IMR-90 (cell line): ENCODE measurements at regions not wholly inside any gene's neighbourhood (a gene's known extent, or its start where the extent isn't known, plus 50 kb on each side); places are given as distances from the start of the nearest gene placed in this dataset.

Source experiments
- ATAC-seq: fragments of 200-7000 bp; cut with Tn5 transposase; 2 replicates; pipeline ENCODE4 v1.9.1; 2020; ENCODE audit warnings: low read depth, mild to moderate bottlenecking, moderate library complexity
- BruUV-seq: library from RNA; stranded (reverse); fragments of 400-500 nt; replicated peaks from 2 replicates; lab custom pipeline; 2021; lab: Mats Ljungman, UMichigan
- CTCF ChIA-PET: fragments of 300-600 bp; formaldehyde crosslinking; extraction: SDS; loops from one replicate; lab custom pipeline; 2021; ENCODE audit warnings: antibody characterized with exemption; lab: Yijun Ruan, JAX
- POLR2A ChIA-PET: fragments of 300-600 bp; sonication (Branson Sonifier 250); formaldehyde crosslinking; loops from one replicate; lab custom pipeline; 2022; ENCODE audit warnings: antibody characterized with exemption; ENCODE audit not compliant: unreplicated experiment; lab: Charles Lee
- DNase-seq: peaks from one replicate; pipeline ENCODE4 v3.0.0; 2013
- H2AFZ ChIP-seq: replicated peaks from 2 replicates; pipeline ENCODE3; 2013; ENCODE audit warnings: low read length, mild to moderate bottlenecking; ENCODE audit not compliant: poor library complexity
- H2AK5ac ChIP-seq: 2 replicates; pipeline ENCODE4 v1.6.1; 2013; ENCODE audit warnings: low read depth, low read length, inconsistent platforms
- H2AK9ac ChIP-seq: replicated peaks from 2 replicates; pipeline ENCODE3; 2013; ENCODE audit warnings: mild to moderate bottlenecking, low read depth, low read length, moderate library complexity; ENCODE audit not compliant: poor library complexity
- H2BK120ac ChIP-seq: 2 replicates; pipeline ENCODE4 v1.6.1; 2013; ENCODE audit warnings: low read depth, low read length, inconsistent platforms
- H2BK15ac ChIP-seq: 3 replicates; pipeline ENCODE4 v1.6.1; 2013; ENCODE audit warnings: low read depth, low read length, inconsistent platforms
- H2BK20ac ChIP-seq: 2 replicates; pipeline ENCODE4 v1.6.1; 2013; ENCODE audit warnings: low read depth, mild to moderate bottlenecking, inconsistent platforms, low read length, moderate library complexity
- H2BK5ac ChIP-seq: 2 replicates; pipeline ENCODE4 v1.6.1; 2013; ENCODE audit warnings: mild to moderate bottlenecking, low read depth, low read length, inconsistent platforms; ENCODE audit not compliant: poor library complexity, severe bottlenecking
- H3K14ac ChIP-seq: replicated peaks from 2 replicates; pipeline ENCODE4 v1.6.1; 2013; ENCODE audit warnings: low read depth, low read length, inconsistent platforms
- H3K18ac ChIP-seq: 2 replicates; pipeline ENCODE4 v1.6.1; 2013; ENCODE audit warnings: low read depth, low read length, control low read depth
- H3K23ac ChIP-seq: 2 replicates; pipeline ENCODE4 v1.6.1; 2013; ENCODE audit warnings: low read depth, low read length, inconsistent platforms
- H3K27ac ChIP-seq: 2 replicates; pipeline ENCODE4 v1.5.1; 2013; ENCODE audit warnings: mild to moderate bottlenecking, control low read depth, low read length; ENCODE audit not compliant: insufficient read depth
- H3K27me3 ChIP-seq: 2 replicates; pipeline ENCODE4 v1.6.1; 2013; ENCODE audit warnings: low read length; ENCODE audit not compliant: control insufficient read depth, insufficient read depth
- H3K36me3 ChIP-seq: 2 replicates; pipeline ENCODE4 v1.6.1; 2013; ENCODE audit warnings: low read length, mixed read lengths; ENCODE audit not compliant: control insufficient read depth, insufficient read depth
- H3K4ac ChIP-seq: 2 replicates; pipeline ENCODE4 v1.6.1; 2013; ENCODE audit warnings: low read depth, low read length, inconsistent platforms
- H3K4me1 ChIP-seq: 2 replicates; pipeline ENCODE4 v1.6.1; 2013; ENCODE audit warnings: low read length, mixed read lengths; ENCODE audit not compliant: control insufficient read depth, insufficient read depth
- H3K4me2 ChIP-seq: 2 replicates; pipeline ENCODE4 v1.6.1; 2013; ENCODE audit warnings: low read depth, mild to moderate bottlenecking, control low read depth, low read length, moderate library complexity
- H3K4me3 ChIP-seq: 2 replicates; pipeline ENCODE4 v1.5.1; 2013; ENCODE audit warnings: low read depth, mild to moderate bottlenecking, control low read depth, low read length, moderate library complexity; ENCODE audit not compliant: insufficient read depth
- H3K56ac ChIP-seq: 2 replicates; pipeline ENCODE4 v1.6.1; 2013; ENCODE audit warnings: low read length, inconsistent platforms; ENCODE audit not compliant: insufficient read depth; ENCODE audit errors: extremely low read depth
- H3K79me1 ChIP-seq, 2 experiments: 2 replicates each; pipeline ENCODE4 v1.6.1; 2013; ENCODE audit warnings: low read length in 2 of 2, inconsistent platforms in 1 of 2, low read depth in 1 of 2
- H3K9ac ChIP-seq: 2 replicates; pipeline ENCODE4 v1.6.1; 2013; ENCODE audit warnings: low read depth, low read length, control low read depth
- H3K9me1 ChIP-seq: 2 replicates; pipeline ENCODE4 v1.6.1; 2013; ENCODE audit warnings: low read length, inconsistent platforms; ENCODE audit not compliant: insufficient read depth
- H3K9me3 ChIP-seq: 2 replicates; pipeline ENCODE4 v1.6.1; 2013; ENCODE audit warnings: low read length; ENCODE audit not compliant: control insufficient read depth, insufficient read depth
- H4K20me1 ChIP-seq: 2 replicates; pipeline ENCODE4 v1.6.1; 2013; ENCODE audit warnings: low read length, inconsistent platforms; ENCODE audit not compliant: insufficient read depth
- H4K5ac ChIP-seq: 2 replicates; pipeline ENCODE4 v1.6.1; 2013; ENCODE audit warnings: mild to moderate bottlenecking, low read depth, low read length, control low read depth
- H4K8ac ChIP-seq, 2 experiments: 2 replicates each; pipeline ENCODE4 v1.6.1; 2013; ENCODE audit warnings: low read depth in 2 of 2, low read length in 2 of 2, control low read depth in 1 of 2, inconsistent platforms in 1 of 2
- H4K91ac ChIP-seq: 2 replicates; pipeline ENCODE4 v1.6.1; 2013; ENCODE audit warnings: low read depth, low read length, inconsistent platforms; ENCODE audit not compliant: insufficient read depth
- BHLHE40 ChIP-seq: fragments of 150-350 bp; IDR thresholded peaks from 2 replicates; pipeline ENCODE4 v1.6.1; 2016; ENCODE audit warnings: mild to moderate bottlenecking, low read depth, low read length
- CEBPB ChIP-seq: IDR thresholded peaks from 2 replicates; pipeline ENCODE4 v1.6.1; 2012; ENCODE audit warnings: low read depth, low read length, improper control_type of control experiment
- MAFK ChIP-seq: IDR thresholded peaks from 2 replicates; pipeline ENCODE4 v1.6.1; 2012; ENCODE audit warnings: low read depth, low read length, improper control_type of control experiment
- MAZ ChIP-seq: IDR thresholded peaks from 2 replicates; pipeline ENCODE4 v1.6.1; 2012; ENCODE audit warnings: low read depth, mild to moderate bottlenecking, low read length, improper control_type of control experiment, moderate library complexity, borderline replicate concordance
- MXI1 ChIP-seq: IDR thresholded peaks from 2 replicates; pipeline ENCODE4 v1.6.1; 2012; ENCODE audit warnings: low read depth, mild to moderate bottlenecking, low read length, moderate library complexity, borderline replicate concordance
- RCOR1 ChIP-seq: IDR thresholded peaks from 2 replicates; pipeline ENCODE4 v1.6.1; 2012; ENCODE audit warnings: mild to moderate bottlenecking, low read length, improper control_type of control experiment; ENCODE audit not compliant: insufficient replicate concordance
- WGBS, 2 experiments: methylation state at CpG; one replicate each; pipeline versions ENCODE4 v1.1.5 to v1.1.7; 2013; ENCODE audit warnings: missing lambda C conversion rate in 2 of 2; ENCODE audit not compliant: insufficient read length in 1 of 2; ENCODE audit errors: extremely low coverage in 2 of 2; 5-methylcytosine and 5-hydroxymethylcytosine counted together
- dilution Hi-C: fragments of 300-500 bp; cut with HindIII; formaldehyde crosslinking; loops from one replicate; pipeline ENCODE4 v1.14.3; 2018; ENCODE audit warnings: low sequenced_read_pairs; ENCODE audit not compliant: unreplicated experiment
- in situ Hi-C: fragments of 300-500 bp; cut with MboI; formaldehyde crosslinking; loops from 3 replicates; pipeline ENCODE4 v1.14.3; 2019; ENCODE audit warnings: low sequenced_read_pairs, inconsistent platforms, mixed read lengths
- intact Hi-C: fragments of 100-400 bp; cut with micrococcal nuclease; formaldehyde crosslinking; loops from 2 replicates; pipeline ENCODE4 v1.10.0; 2022
- TF ChIP-seq, protein P1 (sequence below): fragments of 150-350 bp; IDR thresholded peaks from 2 replicates; pipeline ENCODE4 v1.6.1; 2017; ENCODE audit warnings: mild to moderate bottlenecking, antibody characterized with exemption, low read length, low read depth

DNA sequence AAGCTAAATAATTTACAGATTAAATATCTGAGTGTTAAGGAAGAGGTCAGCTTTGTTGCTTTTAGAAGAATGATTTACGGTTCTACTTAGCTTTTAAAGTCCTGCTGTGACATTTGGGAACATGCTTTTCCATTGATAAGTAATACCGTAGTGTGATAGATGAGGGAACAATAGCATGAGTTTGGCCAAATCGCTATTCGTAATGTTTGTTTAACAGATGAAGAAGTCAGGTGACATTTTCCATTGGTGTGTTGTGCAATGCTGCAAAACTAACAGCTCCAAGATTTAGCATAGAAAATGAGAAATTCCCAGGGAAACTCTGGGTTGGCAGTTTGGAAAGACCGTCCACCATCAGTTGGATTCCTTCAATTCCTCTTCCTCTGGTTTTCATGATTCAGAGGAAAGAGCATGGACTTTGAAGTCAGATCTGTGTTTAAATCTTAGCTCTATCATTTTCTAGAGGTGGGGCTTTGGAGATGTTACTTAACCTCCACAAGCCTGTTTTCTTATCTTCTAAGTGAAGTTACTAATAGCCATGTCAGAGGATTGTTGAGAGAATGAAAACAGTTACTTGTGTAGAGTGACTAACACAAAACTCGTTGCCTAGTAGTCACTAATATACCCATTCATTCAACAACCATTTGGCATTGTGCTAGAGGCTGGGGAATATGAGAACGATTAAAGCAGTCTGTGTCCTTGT is 140.4 kb upstream of the BMPER start:
- H2AFZ ChIP-seq, result no peak overlapping the region
- no peak overlapping the region for H2BK120ac ChIP-seq
- H3K4me1 ChIP-seq, result peaks cover 3% of the 10 kb centered on the region
- H3K79me1 ChIP-seq, result no peaks in the 10 kb centered on the region
- H3K14ac ChIP-seq, result no peak overlapping the region
- peak overlapping the region; percentile 38 for H2BK5ac ChIP-seq
- ATAC-seq (peak; percentile 91), DNase-seq (peak; percentile 93)
- dilution Hi-C loops, result no loop called here
- ChIA-PET CTCF (interaction anchor here (1.1 kb wide), 1 partner anchor 31 kb away, joined by 3 read pairs; no protein-coding TSS in a partner anchor), POLR2A (no interaction called here)
- H2AK5ac ChIP-seq, result no peak overlapping the region
- no peak overlapping the region for H3K9ac ChIP-seq
- H3K4me2 ChIP-seq, result peak overlapping the region; percentile 60; the same call in 1 of the 2 replicates
- in situ Hi-C loops, result loop anchor here (10.0 kb wide), 1 partner anchor 130 kb away; no protein-coding TSS in a partner anchor
- H3K9me1 ChIP-seq, result no peaks in the 10 kb centered on the region
- H4K20me1 ChIP-seq, result no peaks in the 10 kb centered on the region
- TF ChIP-seq RCOR1, result no peak
- TF ChIP-seq, protein P1, sequence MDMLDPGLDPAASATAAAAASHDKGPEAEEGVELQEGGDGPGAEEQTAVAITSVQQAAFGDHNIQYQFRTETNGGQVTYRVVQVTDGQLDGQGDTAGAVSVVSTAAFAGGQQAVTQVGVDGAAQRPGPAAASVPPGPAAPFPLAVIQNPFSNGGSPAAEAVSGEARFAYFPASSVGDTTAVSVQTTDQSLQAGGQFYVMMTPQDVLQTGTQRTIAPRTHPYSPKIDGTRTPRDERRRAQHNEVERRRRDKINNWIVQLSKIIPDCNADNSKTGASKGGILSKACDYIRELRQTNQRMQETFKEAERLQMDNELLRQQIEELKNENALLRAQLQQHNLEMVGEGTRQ, result peak; percentile 56; the same call in 1 of the 2 replicates
- no peak for TF ChIP-seq MAZ
- 0 out of 2 replicates have a peak, but pooled peaks have one; percentile 12 for TF ChIP-seq MAFK
- TF ChIP-seq CEBPB, result peak; percentile 94
- TF ChIP-seq MXI1, result 0 out of 2 replicates have a peak, but pooled peaks have one; percentile 9
- peak; percentile 24; the same call in 1 of the 2 replicates for TF ChIP-seq BHLHE40
- intact Hi-C loops, result no loop called here
- no peaks in the 10 kb centered on the region for H3K36me3 ChIP-seq
- H3K23ac ChIP-seq, result no peak overlapping the region
- no peak overlapping the region for H2BK15ac ChIP-seq
- BruUV-seq, result no TSS peak
- no peak overlapping the region for H3K27ac ChIP-seq
- H3K4ac ChIP-seq, result no peak overlapping the region
- H4K91ac ChIP-seq, result no peak overlapping the region
- H4K5ac ChIP-seq, result no peak overlapping the region
- H3K18ac ChIP-seq, result no peak overlapping the region
- peaks cover 2% of the 10 kb centered on the region; the same call in 1 of the 2 replicates for H3K27me3 ChIP-seq
- H3K56ac ChIP-seq, result no peak overlapping the region
- no peak overlapping the region for H3K4me3 ChIP-seq
- no peak overlapping the region for H2AK9ac ChIP-seq
- 31% methylated on average over 3 of the region's 7 CpGs; no CpG with 5 or more reads in 1 of the 2 experiments for WGBS, 2 experiments
- no peak overlapping the region for H4K8ac ChIP-seq
- no peaks in the 10 kb centered on the region for H3K9me3 ChIP-seq
- H2BK20ac ChIP-seq, result no peak overlapping the region
